ENCODE measurements at regions not wholly inside any gene's neighbourhood (a gene's known extent, or its start where the extent isn't known, plus 50 kb on each side); places are given as distances from the start of the nearest gene placed in this dataset.

- DNase-seq (ENCODE audit: low read depth, low spot score) = no peak
- H3K9ac ChIP-seq (replicated peaks; ENCODE audit: extremely low read depth, insufficient read depth, low read length) = no peak overlapping the region
- H3K9me3 ChIP-seq (replicated peaks; ENCODE audit: control insufficient read depth, insufficient read depth, low read length) = no peaks in the 10 kb centered on the region
- H3K4me2 ChIP-seq (ENCODE audit: insufficient read depth, low read length) = no peak overlapping the region
- no peaks in the 10 kb centered on the region for H3K27me3 ChIP-seq (ENCODE audit: control insufficient read depth in 2 of 2, insufficient read depth in 2 of 2, low read length in 2 of 2)
- intact Hi-C loops (cut with micrococcal nuclease) = no loop called here
- H3K36me3 ChIP-seq (ENCODE audit: control insufficient read depth in 2 of 2, extremely low read depth in 1 of 2, insufficient read depth in 2 of 2, low read length in 2 of 2) = no peaks in the 10 kb centered on the region
- dilution Hi-C loops (cut with MboI; ENCODE audit: extremely low pct_ligation_motif_present, low sequenced_read_pairs) = no loop called here
- H3K9me1 ChIP-seq (replicated peaks; ENCODE audit: control insufficient read depth, extremely low read depth, insufficient read depth, low read length) = no peaks in the 10 kb centered on the region
- no peaks in the 10 kb centered on the region for H3K79me2 ChIP-seq (ENCODE audit: control insufficient read depth, insufficient read depth, low read length)
- FAIRE-seq = no peak
- no peak overlapping the region for H3K27ac ChIP-seq (ENCODE audit: insufficient read depth, low read depth, low read length)
- TF ChIP-seq FOS (IDR thresholded peaks at IDR 0.05; ENCODE audit: borderline replicate concordance, insufficient read depth, low read length) = no peak
- TF ChIP-seq JUN (IDR thresholded peaks at IDR 0.05; ENCODE audit: borderline replicate concordance, insufficient read depth, insufficient read length, low read depth) = no peak
- TF ChIP-seq MYC (IDR thresholded peaks at IDR 0.05; ENCODE audit: low read depth, low read length) = no peak
- TF ChIP-seq POLR2A (IDR thresholded peaks at IDR 0.05; ENCODE audit: low read depth, low read length) = no peak
- no peak for TF ChIP-seq GATA2 (IDR thresholded peaks at IDR 0.05; ENCODE audit: insufficient read depth, insufficient read length, low read depth, low read length)
- no peak for TF ChIP-seq CTCF (IDR thresholded peaks at IDR 0.05; ENCODE audit: extremely low read depth in 1 of 2, insufficient read depth in 1 of 2, low read depth in 1 of 2, low read length in 2 of 2)
- TF ChIP-seq POLR2AphosphoS5 (IDR thresholded peaks at IDR 0.05; ENCODE audit: insufficient read depth, low read depth, low read length) = no peak
- TF ChIP-seq MAX (IDR thresholded peaks at IDR 0.05; ENCODE audit: insufficient read depth, insufficient read length) = no peak
- TF ChIP-seq EZH2 (IDR thresholded peaks at IDR 0.05; ENCODE audit: borderline replicate concordance, low read depth, low read length, severe bottlenecking) = no peak
- ChIA-PET CTCF (interaction anchor here (1.2 to 2.5 kb wide), 3 partner anchors 8 to 15 kb away, joined by 3 to 6 read pairs (median 5); no protein-coding TSS in a partner anchor), POLR2A (no interaction called here)
- BruUV-seq (replicated peaks) = no TSS peak
- no peak overlapping the region for H3K4me3 ChIP-seq (replicated peaks in 1 of 3; ENCODE audit: insufficient read depth in 1 of 3, low read depth in 1 of 3, low read length in 3 of 3)
- no peak overlapping the region for H2AFZ ChIP-seq (ENCODE audit: low read depth, low read length)
- no peaks in the 10 kb centered on the region for H4K20me1 ChIP-seq (replicated peaks; ENCODE audit: control insufficient read depth, extremely low read depth, insufficient read depth, low read length)
- no peaks in the 10 kb centered on the region for H3K4me1 ChIP-seq (ENCODE audit: control insufficient read depth, extremely low read depth, insufficient read depth, low read length)
Observed at GRCh38 chr14:34338056-34338455, 124.0 kb downstream of the SPTSSA start.

All from endothelial cell of umbilical vein (primary cell).